Hematopoietic multipotent progenitor cell (in vitro differentiated cells): ENCODE measurements at regions not wholly inside any gene's neighbourhood (a gene's known extent, or its start where the extent isn't known, plus 50 kb on each side); places are given as distances from the start of the nearest gene placed in this dataset.

Experiments used
- DNase-seq, 3 donors: peaks; one replicate each; pipeline ENCODE4 v3.0.0-alpha.2; 2011 to 2015; ENCODE audit warnings: low read depth in 2 of 3, low spot score in 2 of 3

DNA sequence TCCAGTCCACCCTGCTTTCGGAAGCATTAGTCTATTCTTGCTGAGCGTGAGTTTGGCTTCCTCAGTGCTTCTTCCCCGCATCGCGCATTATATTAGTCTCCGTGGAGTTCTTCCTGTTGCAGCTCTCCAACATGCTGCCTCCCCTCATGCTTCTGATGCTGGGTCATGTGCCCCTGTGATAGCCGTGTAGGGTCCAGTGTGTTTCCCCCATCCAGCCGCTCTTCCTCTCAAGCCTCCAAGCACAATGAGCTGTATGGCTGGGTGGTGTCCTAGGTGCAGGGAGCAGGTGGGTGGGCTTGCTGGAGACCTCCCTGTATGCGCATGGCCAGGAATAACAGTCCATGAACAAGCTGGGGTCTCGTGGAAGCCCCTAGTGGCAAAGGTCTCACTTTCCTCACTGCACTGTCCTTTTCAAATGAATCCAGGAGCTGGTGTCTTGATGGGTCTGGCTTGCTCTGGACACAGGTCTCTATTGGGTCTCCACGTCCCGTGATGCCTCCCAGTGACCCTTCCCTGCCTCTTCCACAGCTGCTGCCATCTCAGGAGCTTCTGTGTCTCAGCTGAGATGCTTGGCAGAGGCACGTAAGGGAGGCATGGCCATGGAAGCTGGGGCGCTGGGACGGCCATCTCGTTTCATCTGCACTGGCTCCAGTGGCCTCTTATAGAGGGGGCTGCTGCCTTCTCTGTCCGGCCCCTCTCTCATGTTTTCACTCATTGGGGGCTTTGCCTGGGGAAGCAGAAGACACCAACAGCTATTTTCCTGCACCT is 54.8 kb upstream of the HDAC4 start:
- DNase-seq = no peak

DNA sequence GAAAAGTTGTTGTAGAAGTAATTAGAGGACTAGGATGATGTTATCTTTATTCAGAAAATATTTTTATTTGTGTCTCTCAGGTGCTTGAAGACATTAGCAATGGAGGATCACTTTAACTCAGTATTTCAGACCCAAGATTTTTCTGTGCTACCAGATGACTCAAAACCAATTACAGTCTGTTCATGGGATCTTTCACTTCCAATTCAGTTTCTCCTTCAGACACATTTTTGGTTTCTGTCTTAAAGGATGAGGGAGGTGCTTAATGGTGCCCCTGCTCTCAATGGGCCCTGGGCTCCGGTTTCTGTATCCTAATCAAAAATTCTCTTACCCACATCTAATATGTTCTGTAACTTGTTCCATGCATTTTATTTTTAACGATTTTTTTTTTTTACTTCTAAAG is 53.7 kb upstream of the HDAC4 start:
- DNase-seq = no peak
